AG10803 (cell line): ENCODE measurements at regions not wholly inside any gene's neighbourhood (a gene's known extent, or its start where the extent isn't known, plus 50 kb on each side); places are given as distances from the start of the nearest gene placed in this dataset.

Source experiments
- DNase-seq: peaks from one replicate; pipeline ENCODE4 v3.0.0; 2010; ENCODE audit warnings: low read depth
- H3K4me3 ChIP-seq: 2 replicates; pipeline ENCODE4 v1.5.1; 2011; ENCODE audit warnings: mild to moderate bottlenecking, low read length, control low read depth
- TF ChIP-seq, protein P1 (sequence below): conservative IDR thresholded peaks from 2 replicates; pipeline ENCODE4 v1.5.1; 2011; ENCODE audit warnings: mild to moderate bottlenecking, low read length, control low read depth, inconsistent platforms

DNA sequence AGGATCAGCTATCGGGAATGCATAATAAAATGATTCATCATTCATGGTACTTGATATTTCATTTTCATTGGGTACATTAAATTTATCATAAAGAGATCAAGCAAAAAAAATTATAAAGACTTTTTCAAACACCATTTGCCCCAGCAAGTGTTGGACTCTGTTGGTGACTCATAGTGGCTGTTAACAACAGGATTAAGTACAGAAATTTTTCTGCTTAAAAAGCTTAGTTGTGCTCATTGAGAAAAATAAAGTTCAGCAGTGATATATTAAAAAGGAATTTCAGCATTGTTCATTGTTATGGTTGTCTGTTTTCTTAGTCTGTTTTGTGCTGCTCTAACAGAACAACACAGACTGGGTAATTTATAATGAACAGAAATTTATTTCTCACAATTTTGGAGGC lies 86.2 kb upstream of the PCDH10 start:
- DNase-seq = no peak
- TF ChIP-seq, protein P1, sequence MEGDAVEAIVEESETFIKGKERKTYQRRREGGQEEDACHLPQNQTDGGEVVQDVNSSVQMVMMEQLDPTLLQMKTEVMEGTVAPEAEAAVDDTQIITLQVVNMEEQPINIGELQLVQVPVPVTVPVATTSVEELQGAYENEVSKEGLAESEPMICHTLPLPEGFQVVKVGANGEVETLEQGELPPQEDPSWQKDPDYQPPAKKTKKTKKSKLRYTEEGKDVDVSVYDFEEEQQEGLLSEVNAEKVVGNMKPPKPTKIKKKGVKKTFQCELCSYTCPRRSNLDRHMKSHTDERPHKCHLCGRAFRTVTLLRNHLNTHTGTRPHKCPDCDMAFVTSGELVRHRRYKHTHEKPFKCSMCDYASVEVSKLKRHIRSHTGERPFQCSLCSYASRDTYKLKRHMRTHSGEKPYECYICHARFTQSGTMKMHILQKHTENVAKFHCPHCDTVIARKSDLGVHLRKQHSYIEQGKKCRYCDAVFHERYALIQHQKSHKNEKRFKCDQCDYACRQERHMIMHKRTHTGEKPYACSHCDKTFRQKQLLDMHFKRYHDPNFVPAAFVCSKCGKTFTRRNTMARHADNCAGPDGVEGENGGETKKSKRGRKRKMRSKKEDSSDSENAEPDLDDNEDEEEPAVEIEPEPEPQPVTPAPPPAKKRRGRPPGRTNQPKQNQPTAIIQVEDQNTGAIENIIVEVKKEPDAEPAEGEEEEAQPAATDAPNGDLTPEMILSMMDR = no peak
- no peak overlapping the region for H3K4me3 ChIP-seq

DNA sequence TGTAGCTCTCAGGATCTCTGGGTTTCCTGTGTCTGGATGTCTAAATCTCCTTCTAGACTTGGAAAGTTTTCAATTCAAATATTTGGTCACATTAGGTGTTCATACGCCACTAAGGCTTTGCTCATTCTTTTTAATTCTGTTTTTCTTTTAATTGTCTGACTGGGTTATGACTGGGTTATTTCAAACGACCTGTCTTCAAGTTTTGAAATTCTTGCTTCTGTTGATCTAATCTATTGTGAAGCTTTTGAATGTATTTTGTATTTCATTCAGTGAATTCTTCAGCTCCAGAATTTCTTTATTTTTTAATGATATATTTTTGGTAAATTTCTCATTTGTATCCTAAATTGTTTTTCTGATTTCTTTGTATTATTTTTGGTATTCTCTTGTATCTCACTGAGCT lies 81.0 kb upstream of the PCDH10 start:
- DNase-seq = no peak
- H3K4me3 ChIP-seq = no peak overlapping the region
- TF ChIP-seq, protein P1 = no peak

DNA sequence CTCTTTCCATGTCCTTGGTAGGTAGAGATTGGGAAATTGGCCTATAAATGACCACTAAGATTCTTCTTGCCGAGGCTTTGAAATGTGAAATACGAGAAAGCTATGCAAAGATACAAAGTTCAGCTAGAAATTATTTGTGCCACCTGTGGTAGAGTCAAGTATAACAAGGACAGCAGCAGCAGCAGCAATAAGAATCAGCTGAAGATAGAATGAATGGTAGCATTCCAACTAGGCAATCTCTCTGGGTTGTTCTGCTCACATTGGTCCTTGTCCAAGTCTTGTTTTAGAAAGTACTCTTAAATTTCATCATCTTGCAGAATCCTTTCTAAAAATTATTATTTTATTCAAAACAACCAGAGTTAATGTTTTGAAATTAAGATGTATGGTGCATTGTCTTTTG lies 67.8 kb upstream of the PCDH10 start:
- TF ChIP-seq, protein P1 = no peak
- H3K4me3 ChIP-seq = no peak overlapping the region
- DNase-seq = no peak

DNA sequence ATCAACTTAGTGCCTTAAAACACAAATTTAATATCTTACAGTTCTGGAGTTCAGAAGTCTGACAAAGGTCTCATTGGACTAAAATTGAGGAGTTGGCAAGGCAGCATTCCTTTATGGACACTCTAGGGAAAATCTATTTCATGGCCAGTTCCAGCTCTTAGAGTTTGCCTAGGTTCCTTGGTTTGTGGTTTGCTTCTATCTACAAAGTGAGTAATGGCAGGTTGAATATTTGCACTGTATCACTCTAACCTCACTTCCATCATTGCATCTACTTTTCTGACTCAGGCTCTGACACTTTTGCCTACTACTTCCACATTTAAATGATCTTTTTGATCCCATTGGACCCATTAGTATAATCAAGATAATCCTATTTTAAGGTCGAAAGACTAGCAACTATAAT lies 64.7 kb upstream of the PCDH10 start:
- DNase-seq = no peak
- H3K4me3 ChIP-seq = no peak overlapping the region
- TF ChIP-seq, protein P1 = no peak

DNA sequence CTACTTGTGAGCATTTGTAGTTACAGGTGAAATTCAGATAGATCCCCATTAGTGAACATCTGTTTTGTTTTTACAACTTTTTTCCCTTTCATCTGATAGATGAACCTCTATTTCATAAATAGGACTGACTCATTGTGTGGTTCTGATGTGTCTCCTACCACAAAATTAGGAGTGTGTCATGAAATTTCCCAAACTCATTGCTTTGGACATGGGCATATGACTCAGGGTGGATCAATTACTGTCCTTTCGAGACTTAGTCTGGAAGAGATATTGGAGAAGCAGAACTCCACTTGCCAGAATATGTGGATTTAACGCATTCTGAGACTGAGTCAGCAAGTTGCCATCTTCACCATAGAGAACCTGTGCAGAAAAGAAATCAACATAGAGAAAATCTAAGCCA lies 53.5 kb upstream of the PCDH10 start:
- no peak for DNase-seq
- H3K4me3 ChIP-seq = no peak overlapping the region
- TF ChIP-seq, protein P1 = no peak

DNA sequence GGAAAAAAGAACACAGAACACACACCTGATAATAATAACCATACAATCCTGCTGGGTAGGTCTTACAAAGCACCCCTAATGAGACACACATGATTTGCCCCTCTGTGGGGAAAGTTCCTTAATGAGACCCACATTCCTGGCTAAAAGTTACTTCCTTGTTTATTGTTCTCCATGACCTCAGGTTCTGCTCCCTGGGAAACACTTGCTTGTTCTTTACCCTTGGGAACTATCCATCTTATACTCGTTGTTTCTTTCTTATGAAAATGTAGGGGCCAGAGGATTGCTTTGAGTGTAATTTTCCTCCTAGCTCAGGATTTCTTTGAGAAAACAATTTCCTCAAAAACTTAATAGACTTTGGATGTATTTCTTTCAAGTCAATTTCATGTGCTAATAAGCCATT lies 52.1 kb upstream of the PCDH10 start:
- TF ChIP-seq, protein P1 = no peak
- H3K4me3 ChIP-seq = no peak overlapping the region
- no peak for DNase-seq
